Thyroid gland (tissue), 4 donors: ENCODE measurements at regions not wholly inside any gene's neighbourhood (a gene's known extent, or its start where the extent isn't known, plus 50 kb on each side); places are given as distances from the start of the nearest gene placed in this dataset.
"Not testable (repeated sequence)": the region's sequence is repeated elsewhere in the genome, so short reads cannot be mapped to it uniquely, and the experiment has no call there.

Experiments used
- DNase-seq, 2 donors: peaks; one replicate each; pipeline ENCODE4 v3.0.0-alpha.2; 2019
- H3K27ac ChIP-seq, 3 donors: fragments of 200-600 bp; sonication (generic); 1 replicate in 2 of 3; 2 replicates in 1 of 3; pipeline ENCODE4 v1.5.1; 2016 to 2019; ENCODE audit warnings: mild to moderate bottlenecking in 1 of 3, moderate library complexity in 1 of 3
- H3K27me3 ChIP-seq: fragments of 200-600 bp; sonication (generic); one replicate; pipeline ENCODE4 v1.5.1; 2019
- H3K36me3 ChIP-seq, 2 donors: fragments of 200-600 bp; sonication (generic); one replicate each; pipeline ENCODE4 v1.5.1; 2016 to 2019
- H3K4me1 ChIP-seq, 2 donors: fragments of 200-600 bp; sonication (generic); one replicate each; pipeline ENCODE4 v1.5.1; 2017 to 2019
- H3K4me3 ChIP-seq, 3 donors: fragments of 200-600 bp; sonication (generic); replicated peaks in 1 of 3; 1 replicate in 2 of 3; 2 replicates in 1 of 3; pipeline ENCODE4 v1.5.1; 2016; ENCODE audit warnings: mild to moderate bottlenecking in 1 of 3
- H3K9me3 ChIP-seq: fragments of 200-600 bp; sonication (generic); one replicate; pipeline ENCODE4 v1.5.1; 2017
- POLR2A ChIP-seq, 2 donors: fragments of 450-650 bp; IDR thresholded peaks; one replicate each; pipeline ENCODE4 v1.6.1; 2017; ENCODE audit warnings: antibody characterized with exemption in 2 of 2, mild to moderate bottlenecking in 2 of 2, moderate library complexity in 1 of 2
- WGBS, 2 donors: methylation state at CpG; one replicate each; pipeline ENCODE4 v1.1.5; 2017; 5-methylcytosine and 5-hydroxymethylcytosine counted together
- intact Hi-C: fragments of 100-400 bp; cut with DNase I; formaldehyde crosslinking; loops from one replicate; pipeline ENCODE4 v1.15.1; 2023
- TF ChIP-seq, protein P1 (sequence below), 6 experiments: fragments of 200-600 bp in 3 of 6; fragments of 450-650 bp in 3 of 6; sonication (generic) in 3 of 6; IDR thresholded peaks; one replicate each; pipeline ENCODE4 v1.5.1; 2016 to 2019; ENCODE audit warnings: antibody characterized with exemption in 6 of 6, mild to moderate bottlenecking in 2 of 6, inconsistent platforms in 1 of 6, moderate library complexity in 1 of 6

DNA sequence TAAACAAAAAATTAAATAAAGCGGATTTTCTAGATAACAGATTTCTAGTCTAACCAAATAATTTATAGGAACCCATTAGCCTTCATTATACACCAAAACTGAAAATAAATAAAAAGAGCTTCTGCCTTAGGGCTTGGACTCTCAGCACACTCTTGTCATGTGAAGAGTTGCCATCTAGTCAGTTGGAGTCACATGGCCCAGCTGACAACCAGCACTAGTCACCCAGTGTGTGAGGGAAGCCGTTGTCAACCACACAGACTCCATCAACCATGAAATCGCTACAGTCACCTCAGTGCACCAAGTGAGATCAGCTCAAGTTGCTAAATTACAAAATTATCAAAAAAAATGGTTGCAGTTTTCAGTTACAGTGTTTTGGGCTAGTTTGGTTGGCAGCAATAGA lies 470.0 kb downstream of the GASK1B start:
- intact Hi-C loops: no loop called here
- TF ChIP-seq POLR2A (IDR thresholded peaks at IDR 0.05): no peak

DNA sequence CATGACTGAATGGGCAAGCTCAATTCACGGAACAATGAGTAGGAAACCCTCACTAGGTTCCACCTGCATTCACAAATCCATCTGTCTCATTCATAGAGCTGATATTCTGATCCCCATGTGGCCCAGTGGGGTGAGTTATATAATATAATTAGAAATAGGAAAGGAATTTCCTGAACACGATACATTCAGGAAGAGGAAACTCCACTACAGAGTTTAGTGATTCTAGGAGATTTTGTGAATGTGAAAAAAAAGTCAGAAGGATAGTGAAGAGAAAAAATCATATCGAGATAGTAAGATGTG lies 471.2 kb downstream of the GASK1B start:
- H3K4me1 ChIP-seq: peaks cover 6 to 15% of the 10 kb centered on the region in 2 donors
- 51 to 81% methylated on average over 3 of the region's 3 CpGs for WGBS, 2 donors
- H3K36me3 ChIP-seq: no peaks in the 10 kb centered on the region
- no peak overlapping the region for H3K4me3 ChIP-seq
- DNase-seq: no peak
- no peaks in the 10 kb centered on the region for H3K9me3 ChIP-seq
- intact Hi-C loops: no loop called here
- H3K27me3 ChIP-seq: no peaks in the 10 kb centered on the region
- no peak for TF ChIP-seq POLR2A (IDR thresholded peaks at IDR 0.05)
- TF ChIP-seq, protein P1, sequence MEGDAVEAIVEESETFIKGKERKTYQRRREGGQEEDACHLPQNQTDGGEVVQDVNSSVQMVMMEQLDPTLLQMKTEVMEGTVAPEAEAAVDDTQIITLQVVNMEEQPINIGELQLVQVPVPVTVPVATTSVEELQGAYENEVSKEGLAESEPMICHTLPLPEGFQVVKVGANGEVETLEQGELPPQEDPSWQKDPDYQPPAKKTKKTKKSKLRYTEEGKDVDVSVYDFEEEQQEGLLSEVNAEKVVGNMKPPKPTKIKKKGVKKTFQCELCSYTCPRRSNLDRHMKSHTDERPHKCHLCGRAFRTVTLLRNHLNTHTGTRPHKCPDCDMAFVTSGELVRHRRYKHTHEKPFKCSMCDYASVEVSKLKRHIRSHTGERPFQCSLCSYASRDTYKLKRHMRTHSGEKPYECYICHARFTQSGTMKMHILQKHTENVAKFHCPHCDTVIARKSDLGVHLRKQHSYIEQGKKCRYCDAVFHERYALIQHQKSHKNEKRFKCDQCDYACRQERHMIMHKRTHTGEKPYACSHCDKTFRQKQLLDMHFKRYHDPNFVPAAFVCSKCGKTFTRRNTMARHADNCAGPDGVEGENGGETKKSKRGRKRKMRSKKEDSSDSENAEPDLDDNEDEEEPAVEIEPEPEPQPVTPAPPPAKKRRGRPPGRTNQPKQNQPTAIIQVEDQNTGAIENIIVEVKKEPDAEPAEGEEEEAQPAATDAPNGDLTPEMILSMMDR (IDR thresholded peaks at IDR 0.05): no peak
- peak overlapping the region in 1 of 3 donors; percentile 36 for H3K27ac ChIP-seq

More for the DNA sequence above, 470.0 kb downstream of the GASK1B start:
- no peak for DNase-seq
- Histone ChIP-seq H3K36me3 (no peaks in the 10 kb centered on the region), H3K27ac (no peak overlapping the region), H3K4me3 (no peak overlapping the region), H3K9me3 (no peaks in the 10 kb centered on the region), H3K4me1 (peaks cover 6 to 15% of the 10 kb centered on the region in 2 donors), H3K27me3 (no peaks in the 10 kb centered on the region)
- 83 to 90% methylated on average over 3 of the region's 3 CpGs for WGBS, 2 donors

DNA sequence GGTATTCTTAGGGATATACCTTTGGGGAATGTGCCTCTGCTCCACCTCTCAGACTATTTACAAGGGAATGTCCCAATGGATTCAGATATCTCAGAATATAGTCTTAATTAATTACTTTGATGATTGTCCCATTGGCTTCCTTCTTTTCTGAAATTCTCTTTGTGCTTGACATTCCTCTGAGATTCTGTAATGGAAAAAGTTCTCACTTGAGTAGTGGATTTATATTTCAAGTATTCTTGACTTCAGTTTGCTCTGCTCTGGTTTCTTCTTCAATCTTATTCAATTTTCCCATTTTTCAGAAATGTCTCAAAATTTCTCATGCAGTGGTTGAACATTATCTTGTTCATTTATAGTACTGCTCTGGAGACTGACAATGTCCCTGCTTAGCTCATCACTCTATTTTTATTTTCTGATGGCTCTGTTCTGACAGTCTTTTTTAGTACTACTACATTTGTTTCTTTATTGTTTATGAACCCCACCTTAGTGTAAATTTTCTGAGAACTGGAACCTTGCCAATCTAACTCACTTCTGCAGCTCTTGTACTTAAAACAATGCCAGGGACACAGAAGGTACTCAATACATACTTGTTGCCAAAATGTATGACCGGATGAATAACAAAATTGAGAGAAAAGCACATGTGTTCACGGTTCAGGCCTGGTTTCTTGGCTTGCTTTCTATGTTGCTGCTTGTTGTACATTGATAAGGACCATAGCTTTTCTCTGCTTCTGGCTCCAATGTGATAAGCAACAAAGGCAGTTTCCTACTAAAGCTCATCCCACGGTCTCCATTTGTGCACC lies 471.7 kb downstream of the GASK1B start:
- no peaks in the 10 kb centered on the region for H3K36me3 ChIP-seq
- WGBS, 2 donors: 33 to 39% methylated on average over 3 of the region's 3 CpGs
- H3K4me3 ChIP-seq: no peak overlapping the region
- H3K27me3 ChIP-seq: no peaks in the 10 kb centered on the region
- DNase-seq: peak in 1 of 2 donors; percentile 2
- peak overlapping the region in 2 of 3 donors; percentile 41 to 56 for H3K27ac ChIP-seq
- peaks cover 6 to 15% of the 10 kb centered on the region in 2 donors for H3K4me1 ChIP-seq
- no peaks in the 10 kb centered on the region for H3K9me3 ChIP-seq
- intact Hi-C loops: no loop called here
- TF ChIP-seq, protein P1 (IDR thresholded peaks at IDR 0.05): no peak
- TF ChIP-seq POLR2A (IDR thresholded peaks at IDR 0.05): no peak

DNA sequence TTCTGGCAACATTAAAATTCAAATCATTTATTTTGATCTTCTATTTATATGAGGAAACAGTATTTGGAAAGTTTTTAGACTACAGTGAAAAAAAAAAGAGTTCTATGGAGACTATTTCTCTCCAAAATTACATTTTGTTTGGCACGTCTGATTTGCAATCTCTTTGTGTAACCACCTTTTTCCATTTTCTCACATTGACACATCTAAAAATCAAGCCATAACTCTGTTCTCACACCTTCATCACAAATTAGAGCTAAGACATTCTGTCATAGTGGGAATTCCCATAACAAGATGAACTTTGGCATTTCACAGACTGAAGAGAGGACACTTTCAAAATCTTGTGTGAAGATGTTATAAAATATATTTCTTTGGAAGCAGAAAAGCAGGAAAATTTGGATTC lies 468.9 kb downstream of the GRIA2 start:
- Histone ChIP-seq H3K27ac (no peak overlapping the region), H3K9me3 (no peaks in the 10 kb centered on the region), H3K36me3 (no peaks in the 10 kb centered on the region), H3K27me3 (no peaks in the 10 kb centered on the region), H3K4me3 (no peak overlapping the region), H3K4me1 (no peaks in the 10 kb centered on the region)
- 83 to 85% methylated on average over 1 of the region's 1 CpG for WGBS, 2 donors
- DNase-seq: no peak
- TF ChIP-seq, protein P1 (IDR thresholded peaks at IDR 0.05): no peak
- no peak for TF ChIP-seq POLR2A (IDR thresholded peaks at IDR 0.05)
- intact Hi-C loops: no loop called here

DNA sequence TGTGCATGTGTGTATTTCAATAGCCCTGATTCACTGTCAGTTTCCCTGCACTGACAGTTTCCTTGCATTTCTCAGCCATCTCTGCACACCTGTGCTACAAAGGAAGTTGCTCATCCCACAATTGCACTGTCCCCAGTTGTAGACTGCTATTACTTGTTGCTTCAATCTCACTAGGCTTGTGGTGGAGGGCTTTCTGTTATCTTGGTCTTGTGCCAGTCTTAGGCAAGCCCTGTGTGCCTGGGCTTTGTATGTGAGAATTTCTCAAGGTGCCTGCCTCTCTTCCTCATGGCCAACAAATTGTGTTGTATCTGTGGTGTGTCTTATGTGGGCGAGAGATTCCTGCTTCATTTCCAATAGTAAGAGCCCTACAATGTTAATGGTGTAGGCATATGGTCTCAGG lies 467.4 kb downstream of the GRIA2 start:
- Histone ChIP-seq H3K9me3 (no peaks in the 10 kb centered on the region), H3K4me3 (no peak overlapping the region), H3K36me3 (no peaks in the 10 kb centered on the region), H3K27me3 (no peaks in the 10 kb centered on the region), H3K4me1 (no peaks in the 10 kb centered on the region), H3K27ac (no peak overlapping the region)
- no peak for TF ChIP-seq POLR2A (IDR thresholded peaks at IDR 0.05)
- TF ChIP-seq, protein P1 (IDR thresholded peaks at IDR 0.05): no peak
- WGBS, 2 donors: 85 to 88% methylated on average over 1 of the region's 1 CpG
- DNase-seq: no peak
- intact Hi-C loops: no loop called here

DNA sequence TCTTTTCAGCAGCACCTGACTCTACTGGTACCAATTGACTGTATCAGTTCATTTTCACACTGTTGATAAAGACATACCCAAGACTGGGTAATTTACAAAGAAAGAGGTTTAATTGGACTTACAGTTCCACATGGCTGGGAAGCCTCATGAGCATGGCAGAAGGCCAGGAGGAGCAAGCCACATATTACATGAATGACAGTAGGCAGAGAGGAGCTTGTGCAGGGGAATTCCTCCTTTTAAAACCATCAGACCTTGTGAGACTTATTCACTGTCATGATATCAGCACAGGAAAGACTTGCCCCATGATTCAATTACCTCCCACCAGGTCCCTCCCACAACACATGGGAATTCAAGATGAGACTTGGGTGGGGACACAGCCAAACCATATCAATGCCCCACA lies 458.8 kb downstream of the GRIA2 start:
- H3K9me3 ChIP-seq, DNase-seq, H3K4me1 ChIP-seq, H3K27ac ChIP-seq, H3K36me3 ChIP-seq, intact Hi-C loops, H3K4me3 ChIP-seq, H3K27me3 ChIP-seq: not testable (repeated sequence)
